C4-2B (cell line): ENCODE measurements at regions not wholly inside any gene's neighbourhood (a gene's known extent, or its start where the extent isn't known, plus 50 kb on each side); places are given as distances from the start of the nearest gene placed in this dataset.

Experiments used
- H3K27ac ChIP-seq: fragments of 450-650 bp; 2 replicates; pipeline ENCODE4 v1.5.1; 2017
- ZFX ChIP-seq: fragments of 450-650 bp; IDR thresholded peaks from 2 replicates; pipeline ENCODE4 v1.6.1; 2017
- TF ChIP-seq, protein P1 (sequence below): fragments of 450-650 bp; conservative IDR thresholded peaks from 2 replicates; pipeline ENCODE4 v1.5.1; 2017; ENCODE audit warnings: mild to moderate bottlenecking

DNA sequence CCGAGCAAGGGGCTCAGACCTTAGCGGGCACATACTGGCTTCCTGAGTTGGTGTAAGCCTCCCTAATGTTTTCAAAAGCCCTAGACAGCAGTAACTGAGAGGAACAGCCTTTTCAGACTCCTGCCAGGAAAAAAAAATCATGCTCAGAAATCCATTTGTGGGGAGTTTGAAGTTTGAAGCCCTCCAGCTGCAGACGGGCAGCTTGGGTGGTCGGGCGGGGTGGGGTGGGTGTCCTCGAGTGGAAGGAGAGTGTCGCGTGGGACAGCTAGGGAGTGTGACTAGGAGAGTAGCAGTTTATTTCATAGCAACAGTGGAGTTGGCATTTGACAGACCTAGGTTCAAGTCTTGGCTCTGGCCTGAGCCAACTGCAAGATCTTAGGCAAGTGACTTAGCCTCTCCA, 90.7 kb upstream of the PITX1 start:
- no peak for TF ChIP-seq ZFX
- TF ChIP-seq, protein P1, sequence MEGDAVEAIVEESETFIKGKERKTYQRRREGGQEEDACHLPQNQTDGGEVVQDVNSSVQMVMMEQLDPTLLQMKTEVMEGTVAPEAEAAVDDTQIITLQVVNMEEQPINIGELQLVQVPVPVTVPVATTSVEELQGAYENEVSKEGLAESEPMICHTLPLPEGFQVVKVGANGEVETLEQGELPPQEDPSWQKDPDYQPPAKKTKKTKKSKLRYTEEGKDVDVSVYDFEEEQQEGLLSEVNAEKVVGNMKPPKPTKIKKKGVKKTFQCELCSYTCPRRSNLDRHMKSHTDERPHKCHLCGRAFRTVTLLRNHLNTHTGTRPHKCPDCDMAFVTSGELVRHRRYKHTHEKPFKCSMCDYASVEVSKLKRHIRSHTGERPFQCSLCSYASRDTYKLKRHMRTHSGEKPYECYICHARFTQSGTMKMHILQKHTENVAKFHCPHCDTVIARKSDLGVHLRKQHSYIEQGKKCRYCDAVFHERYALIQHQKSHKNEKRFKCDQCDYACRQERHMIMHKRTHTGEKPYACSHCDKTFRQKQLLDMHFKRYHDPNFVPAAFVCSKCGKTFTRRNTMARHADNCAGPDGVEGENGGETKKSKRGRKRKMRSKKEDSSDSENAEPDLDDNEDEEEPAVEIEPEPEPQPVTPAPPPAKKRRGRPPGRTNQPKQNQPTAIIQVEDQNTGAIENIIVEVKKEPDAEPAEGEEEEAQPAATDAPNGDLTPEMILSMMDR = no peak
- no peak overlapping the region for H3K27ac ChIP-seq

DNA sequence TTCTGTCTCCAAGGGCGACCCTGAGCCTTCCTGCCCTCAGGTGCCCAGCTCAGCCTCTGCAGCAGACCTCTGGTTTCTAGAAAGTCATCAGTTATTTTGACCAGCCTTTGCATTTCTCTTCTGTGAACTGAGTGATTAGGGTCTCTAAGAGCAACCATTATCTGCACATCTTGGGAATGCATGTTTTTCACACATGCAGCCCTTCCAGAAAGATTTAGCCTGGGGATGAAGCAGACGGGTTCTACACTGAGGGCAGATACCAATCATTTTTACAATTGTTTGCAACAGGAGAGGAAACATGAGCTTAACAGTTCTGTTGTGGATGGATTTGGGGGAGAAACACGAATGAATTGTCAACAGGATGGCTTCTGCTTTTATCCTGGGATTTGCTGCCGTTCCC, 90.1 kb upstream of the PITX1 start:
- TF ChIP-seq ZFX = no peak
- TF ChIP-seq, protein P1 = no peak

DNA sequence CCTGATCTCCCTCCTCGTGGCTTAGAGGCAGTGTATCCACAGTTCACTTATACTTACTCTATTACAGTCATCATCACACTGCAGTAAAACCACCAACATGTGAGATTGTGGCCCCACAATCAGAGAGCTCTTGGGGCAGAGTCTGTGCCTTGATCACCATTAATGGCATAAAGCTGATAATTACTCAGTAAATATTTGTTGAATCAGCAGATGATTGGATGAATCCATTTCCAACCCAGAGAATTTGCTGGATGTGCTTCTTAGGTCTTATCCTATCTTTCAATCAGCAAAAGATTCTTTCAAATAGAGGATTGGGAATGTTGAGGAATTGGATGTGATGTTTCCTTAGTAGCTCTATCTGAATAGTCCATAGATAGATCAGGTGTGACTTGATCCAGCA, 88.8 kb upstream of the PITX1 start:
- H3K27ac ChIP-seq = no peak overlapping the region
- TF ChIP-seq ZFX = no peak
- TF ChIP-seq, protein P1 = no peak

More for the DNA sequence above, 90.1 kb upstream of the PITX1 start:
- H3K27ac ChIP-seq = no peak overlapping the region

DNA sequence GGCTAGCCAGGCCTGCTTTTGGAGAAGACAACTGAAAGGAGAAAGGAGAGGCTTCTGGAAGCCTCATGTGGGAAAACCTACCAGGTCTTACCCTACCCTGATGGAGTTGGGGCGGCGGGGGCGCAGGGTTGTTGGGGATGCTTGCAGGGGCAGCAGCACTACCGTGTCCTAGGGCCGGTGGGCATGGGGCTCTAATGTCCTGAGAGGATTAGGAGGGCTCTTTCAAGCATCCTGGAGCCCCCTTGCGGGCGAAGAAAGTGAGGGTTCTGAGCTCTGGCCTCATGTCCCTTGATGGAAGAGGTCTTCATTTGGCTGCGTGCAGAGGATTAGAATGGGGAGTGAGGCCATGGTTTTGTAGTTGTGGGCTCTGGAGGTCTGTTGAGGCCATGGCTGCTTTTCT, 86.9 kb upstream of the PITX1 start:
- TF ChIP-seq, protein P1 = no peak
- no peak for TF ChIP-seq ZFX
- no peak overlapping the region for H3K27ac ChIP-seq

DNA sequence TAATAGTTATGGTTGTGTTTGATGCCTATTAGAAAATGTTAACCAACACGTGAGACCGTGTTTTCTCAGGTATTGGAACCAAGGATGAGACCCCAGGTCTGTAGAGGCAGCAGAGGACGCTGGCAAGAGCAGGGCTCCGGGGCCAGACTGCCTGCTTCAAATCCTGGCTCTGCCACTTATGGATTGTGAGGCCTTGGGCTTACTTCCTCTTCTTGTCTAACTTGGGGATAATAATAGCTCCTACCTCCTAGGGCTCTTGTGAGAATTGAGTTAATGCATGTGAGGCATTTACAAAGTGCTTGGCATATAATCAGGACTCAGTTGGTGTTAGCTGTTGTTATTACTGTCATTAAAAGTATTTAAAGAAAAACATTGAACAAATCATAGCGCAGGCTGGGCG, 85.5 kb upstream of the PITX1 start:
- TF ChIP-seq ZFX = no peak
- TF ChIP-seq, protein P1 = no peak
- no peak overlapping the region for H3K27ac ChIP-seq

DNA sequence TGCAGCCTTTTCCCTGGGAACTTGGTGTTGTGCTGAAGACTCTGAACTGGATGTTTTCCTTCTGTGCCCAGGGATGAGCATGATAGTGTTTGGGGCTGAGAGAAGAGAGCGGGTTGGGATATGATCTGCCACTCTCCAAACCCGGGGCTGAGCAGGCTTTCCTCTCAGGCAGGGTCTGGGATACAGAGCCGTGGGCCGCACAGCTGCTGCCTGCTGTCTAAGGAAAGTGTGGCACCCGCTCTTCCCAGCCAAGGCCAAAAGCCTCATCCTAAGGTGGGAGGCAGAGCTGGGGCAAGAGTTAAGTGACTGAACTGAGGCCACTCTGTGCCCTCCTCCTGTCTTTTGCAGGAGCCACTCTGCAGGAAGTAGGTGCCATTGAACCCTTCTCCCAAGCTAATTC, 83.6 kb upstream of the PITX1 start:
- H3K27ac ChIP-seq = no peak overlapping the region
- TF ChIP-seq, protein P1 = no peak
- no peak for TF ChIP-seq ZFX

DNA sequence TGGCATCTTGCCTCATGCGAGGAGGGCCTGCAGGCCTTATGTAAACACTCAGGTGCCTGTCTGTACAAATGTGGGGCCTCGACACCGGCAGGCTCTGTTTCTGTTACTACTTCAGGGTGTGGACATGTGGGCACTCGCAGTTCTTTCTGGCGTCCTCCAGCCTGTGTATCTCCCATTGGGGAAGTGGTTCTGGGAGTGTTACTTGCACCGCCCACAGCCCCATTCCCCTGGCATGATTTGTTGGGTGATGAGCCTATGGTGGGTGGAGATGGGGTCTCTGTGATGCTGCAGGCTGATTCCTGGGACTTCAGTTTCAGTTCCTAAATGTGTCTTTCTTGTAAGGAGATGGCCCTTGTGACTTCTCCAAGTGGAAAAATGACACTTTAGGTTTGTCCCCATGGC, 82.1 kb upstream of the PITX1 start:
- no peak for TF ChIP-seq ZFX
- TF ChIP-seq, protein P1 = no peak
- no peak overlapping the region for H3K27ac ChIP-seq
